NCI-H460 (cell line): ENCODE measurements at regions not wholly inside any gene's neighbourhood (a gene's known extent, or its start where the extent isn't known, plus 50 kb on each side); places are given as distances from the start of the nearest gene placed in this dataset.

Experiments used
- DNase-seq: peaks from one replicate; pipeline ENCODE4 v3.0.0-alpha.2; 2016; ENCODE audit warnings: low read depth; ENCODE audit errors: extremely low read depth

DNA sequence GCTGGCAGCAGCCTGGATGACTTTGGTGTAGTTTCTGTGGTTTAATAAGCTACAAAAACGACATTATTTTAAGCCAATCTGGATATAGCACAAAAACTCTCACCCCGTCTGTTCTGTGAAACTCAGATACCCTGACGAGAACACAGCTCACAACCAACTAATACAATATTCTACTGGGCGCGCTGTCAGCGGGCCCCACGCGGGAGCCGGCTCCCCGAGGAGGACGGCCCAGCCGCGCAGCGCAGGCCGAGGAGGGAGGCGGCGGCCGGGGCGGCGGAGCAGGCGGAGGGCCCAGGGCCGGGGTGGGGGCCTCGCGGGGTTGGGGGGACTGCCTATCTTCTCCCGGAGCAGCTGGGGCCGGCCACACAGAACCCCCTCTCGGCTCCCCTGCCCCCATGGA, 87.2 kb upstream of the POU3F1 start:
- no peak for DNase-seq

DNA sequence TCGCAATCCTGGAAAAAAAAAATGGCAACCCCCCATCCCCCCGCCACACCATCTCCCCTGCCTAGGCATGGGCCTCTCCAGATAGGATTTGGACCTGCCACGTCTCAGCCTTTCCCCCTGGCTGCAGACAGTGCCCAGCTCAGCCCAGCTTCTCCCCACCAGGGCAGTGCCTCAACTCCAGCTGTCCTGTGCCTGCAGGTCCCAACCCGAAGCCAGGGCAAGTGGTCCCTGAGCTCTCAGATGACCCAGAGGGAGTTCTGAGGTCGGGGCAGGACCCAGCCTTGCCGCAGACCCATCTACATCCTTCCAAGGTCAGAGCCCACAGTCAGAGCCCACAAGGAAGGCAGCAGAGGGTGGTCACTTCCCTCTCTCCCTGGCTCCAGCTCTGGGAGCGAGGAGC, 86.7 kb upstream of the POU3F1 start:
- no peak for DNase-seq

DNA sequence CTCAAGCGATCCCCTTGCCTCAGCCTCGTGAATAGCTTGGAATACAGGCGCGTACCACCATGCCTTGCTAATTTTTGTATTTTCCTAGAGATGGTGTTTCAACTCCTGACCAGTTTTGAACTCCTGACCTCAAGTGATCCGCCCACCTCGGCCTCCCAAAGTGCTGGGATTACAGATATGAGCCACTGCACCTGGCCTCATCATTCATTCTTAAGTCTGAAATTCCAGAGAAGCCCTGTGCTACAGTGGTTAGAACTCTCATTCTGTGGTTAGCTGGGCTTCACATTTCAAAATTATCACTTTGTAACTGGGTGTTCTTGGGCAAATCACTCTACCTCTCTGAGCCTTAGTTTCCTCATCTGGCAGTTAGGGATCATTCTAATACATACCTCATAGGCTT, 86.1 kb upstream of the POU3F1 start:
- DNase-seq, result no peak

DNA sequence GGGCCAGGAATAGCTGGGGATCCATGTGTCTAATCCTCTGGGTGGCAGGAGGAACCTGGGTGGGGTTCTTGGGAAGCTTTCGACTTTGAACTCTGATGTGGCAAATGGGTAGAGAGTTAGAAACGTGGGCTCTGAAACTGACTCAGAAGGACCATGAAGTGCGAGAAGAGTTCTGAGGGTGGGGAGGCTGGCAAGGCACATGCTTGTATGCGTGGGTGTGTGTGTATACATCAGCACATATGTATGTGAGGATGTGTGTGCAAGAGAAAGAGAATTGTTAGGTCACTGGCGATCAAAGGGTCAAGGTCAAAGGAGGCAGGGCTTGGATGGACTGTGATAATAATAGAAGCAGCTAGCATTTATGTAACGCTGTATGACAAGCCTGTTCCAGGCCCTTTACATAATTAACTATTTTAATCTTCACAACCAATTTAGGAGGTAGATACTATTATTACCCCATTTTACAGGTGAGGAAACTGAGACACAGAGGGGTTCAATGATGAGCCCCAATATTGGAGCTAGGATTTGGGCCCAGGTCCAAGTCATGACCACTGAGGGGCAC, 84.5 kb upstream of the POU3F1 start:
- DNase-seq, result no peak

DNA sequence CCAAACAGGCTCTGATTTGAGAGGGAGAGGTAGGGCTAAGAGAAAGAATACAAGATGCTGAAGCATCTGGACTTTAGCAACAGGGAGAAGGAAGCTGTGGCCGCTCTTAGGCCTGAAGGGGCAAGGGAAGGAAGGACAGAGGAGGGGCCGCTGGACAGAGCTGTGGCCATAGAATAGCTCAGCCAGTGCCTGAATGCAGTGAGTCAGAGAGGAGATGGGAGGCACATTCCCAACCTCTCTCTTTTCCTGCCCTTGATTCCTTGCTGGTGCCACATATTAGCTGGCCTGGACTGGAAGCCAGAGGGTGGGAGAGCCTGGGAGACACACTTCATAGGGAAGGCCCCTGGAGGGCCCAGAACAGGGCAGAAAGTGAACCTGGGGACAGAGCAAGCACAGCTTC, 83.4 kb upstream of the POU3F1 start:
- DNase-seq, result no peak

DNA sequence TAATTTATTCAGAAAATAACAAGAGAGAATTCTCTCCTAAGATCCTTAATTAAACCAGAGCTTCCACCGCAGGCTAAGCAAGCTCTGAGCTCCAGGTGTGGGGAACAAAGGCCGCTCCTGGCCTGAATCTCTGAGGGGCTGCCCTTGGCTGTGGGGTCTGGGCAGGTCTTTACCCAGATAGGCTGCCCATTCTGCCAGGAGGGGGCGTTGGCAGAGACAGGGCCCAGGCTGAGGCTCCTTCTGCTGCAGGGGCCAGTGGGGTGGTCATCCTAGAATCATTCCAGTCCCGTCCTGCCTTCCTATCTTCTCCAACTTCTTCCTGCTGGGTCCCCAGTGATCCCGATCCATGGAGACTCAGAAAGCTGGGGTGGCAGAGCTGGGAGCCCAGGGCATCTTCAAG, 82.9 kb upstream of the POU3F1 start:
- DNase-seq, result no peak

DNA sequence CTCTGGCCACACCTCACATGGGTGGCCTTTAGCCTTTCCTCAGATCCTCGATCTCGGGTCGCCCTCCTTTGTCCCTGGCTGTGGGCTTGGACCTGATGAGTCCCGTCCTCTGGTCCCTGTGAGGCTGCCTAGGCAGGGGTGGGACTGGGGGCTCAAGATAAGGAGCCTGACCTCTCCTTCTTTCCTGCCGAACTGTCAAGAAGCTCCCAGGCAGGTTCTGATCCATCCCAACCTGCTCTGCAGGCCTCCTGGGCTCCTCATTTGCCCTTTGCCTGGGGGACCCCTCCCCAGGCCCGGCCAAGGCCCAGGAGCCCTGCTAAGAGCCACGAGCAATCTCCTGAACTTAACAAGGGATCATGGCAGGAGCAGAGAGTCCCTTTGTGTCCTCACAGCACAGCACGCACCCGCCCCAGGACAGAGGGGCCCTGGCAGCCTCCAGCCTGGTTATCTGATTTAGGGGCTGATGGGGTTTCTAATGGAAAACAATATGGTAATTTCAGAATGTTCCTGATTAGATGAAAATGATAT, 82.4 kb upstream of the POU3F1 start:
- no peak for DNase-seq

DNA sequence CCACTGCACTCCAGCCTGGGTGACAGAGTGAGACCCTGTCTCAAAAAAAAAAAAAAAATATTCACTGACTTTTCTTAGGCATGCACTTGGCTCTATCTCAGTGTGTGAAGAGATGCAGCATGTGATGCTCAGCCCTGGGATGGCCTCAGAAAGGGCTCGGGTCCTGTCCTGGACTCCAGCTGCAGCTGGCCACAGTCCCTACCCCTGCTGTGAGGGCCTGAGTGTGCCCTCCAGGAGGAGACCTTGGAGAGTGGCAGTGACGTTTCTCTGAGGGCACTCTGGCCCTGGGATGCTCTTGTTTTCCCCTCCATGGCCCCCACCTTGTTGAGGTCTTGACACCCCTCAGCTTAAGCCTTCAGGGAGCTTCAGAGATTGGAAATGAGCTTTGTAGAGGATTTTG, 81.9 kb upstream of the POU3F1 start:
- no peak for DNase-seq

DNA sequence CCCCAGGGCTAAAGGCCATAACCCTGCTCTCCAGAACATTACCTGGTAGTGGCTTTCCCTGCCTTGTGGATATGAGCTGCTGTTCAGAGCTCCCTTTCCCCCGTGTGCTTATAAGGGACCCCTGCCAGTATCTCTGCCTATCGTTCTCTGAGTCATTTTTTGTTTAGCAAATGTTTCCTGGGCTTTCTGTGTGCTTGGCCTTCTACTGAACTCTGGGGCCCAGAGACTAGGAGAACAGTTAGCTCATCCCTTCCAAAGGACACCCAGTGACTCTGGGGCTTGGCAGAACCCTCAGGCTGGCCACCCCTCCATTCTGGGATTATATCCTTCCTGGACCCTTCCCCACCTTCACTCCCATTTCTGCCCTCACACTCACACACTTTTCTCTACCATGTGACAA, 80.8 kb upstream of the POU3F1 start:
- DNase-seq, result no peak

DNA sequence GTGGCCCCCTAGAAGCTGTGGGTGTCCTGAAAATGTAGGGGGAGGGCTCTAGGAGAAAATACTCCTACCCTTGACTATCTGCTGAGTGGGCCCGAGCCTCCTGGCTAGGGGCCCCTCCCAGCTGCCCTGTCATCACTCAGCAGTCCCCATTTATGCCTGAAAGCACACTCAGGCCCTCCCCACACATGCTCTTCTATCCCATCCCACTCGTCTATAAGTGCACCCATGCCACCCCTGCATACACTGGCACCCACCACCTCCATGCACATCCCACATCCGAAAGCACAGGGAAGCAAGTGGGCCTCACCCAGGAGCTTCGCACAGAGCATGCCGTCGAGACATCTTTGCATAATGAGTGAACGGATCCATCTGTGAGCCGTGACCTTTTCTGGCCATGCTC, 80.4 kb upstream of the POU3F1 start:
- DNase-seq, result no peak

DNA sequence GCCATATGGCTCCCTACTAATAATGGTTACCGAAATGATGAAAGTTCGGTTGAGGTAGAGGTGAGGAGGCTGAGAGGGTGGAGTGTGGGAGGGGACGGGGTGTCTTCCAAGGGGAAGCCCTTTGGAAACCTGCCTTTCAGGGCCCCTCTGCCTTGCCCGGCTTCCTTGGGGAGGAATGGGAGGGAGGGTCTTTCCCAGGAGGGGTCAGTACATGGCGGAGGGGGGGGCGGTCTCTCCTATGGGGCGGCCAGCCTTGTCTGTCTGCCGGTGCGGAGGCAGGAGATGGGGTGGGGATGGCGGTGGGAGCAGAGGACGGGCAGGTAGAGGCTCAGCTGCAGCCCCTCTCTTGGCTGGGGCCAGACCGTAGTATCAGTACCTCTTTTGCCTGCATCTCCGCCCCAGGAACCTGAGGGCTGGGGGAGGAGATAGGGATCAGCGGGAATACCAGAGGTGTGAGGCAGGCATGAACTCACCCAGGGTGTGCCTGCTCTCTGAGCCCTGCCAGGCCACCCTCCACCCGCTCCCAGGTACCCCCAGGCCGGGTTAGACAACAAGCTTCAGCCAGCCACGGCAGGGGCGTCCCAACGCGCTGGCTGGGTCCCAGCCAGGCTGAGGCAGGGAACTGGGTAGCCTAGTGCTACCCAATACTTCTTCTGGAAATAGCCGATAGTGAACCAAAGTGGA, 79.4 kb upstream of the POU3F1 start:
- DNase-seq, result no peak

DNA sequence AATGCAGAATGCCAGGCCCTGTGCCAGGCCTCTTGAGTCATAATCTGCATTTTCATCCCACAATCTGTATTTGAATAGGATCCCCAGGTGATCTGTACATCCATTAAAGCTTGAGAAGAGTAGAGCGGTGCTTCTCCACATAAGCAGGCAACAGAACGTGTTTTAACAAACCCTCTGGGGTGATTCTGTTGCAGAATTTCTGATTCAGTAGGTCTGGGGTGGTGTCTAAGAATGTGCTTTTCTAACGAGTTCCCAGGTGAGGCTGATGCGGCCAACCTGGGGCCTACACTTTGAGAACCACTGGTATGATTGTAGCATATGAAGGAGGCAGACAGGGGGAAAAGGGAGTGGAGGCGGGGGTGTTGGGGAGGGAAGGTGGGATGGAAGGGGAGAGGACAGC, 78.4 kb upstream of the POU3F1 start:
- DNase-seq, result no peak

DNA sequence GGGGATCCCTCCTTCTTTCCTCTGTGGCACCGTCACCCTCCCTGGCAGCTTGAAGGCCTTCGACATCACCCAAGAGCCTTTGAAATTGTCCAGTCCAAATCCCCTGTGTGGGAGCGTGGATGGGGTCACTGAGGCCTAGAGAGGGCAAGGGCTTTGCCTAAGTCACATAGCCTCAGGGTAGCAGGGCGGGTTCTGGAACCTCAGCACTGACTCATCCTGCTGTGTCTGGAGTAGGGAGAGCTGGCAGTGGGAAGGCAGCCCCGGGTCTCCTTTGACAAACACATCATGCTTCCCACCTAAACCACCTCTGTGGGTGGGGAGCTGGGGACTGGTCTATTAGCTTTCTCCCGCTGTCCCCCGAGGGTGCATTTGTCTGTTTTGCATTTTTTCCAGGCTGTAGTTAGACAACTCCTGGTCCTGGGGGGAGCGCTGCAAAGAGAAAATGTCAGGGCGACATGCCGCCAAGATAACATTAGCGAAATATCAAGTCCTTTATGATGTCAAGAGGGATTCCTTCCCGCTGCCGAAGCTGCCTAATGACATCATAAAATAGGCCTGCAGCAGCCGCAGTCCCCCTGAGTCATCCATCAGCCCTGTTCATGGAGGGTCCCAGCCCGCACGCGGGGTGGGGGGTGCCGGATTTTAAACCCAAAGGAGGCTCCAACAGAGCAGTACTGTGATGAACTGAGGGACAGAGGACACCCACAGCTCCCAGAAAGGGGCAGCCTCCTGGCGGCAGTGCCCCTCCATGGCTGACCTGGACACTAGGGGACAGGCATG, 77.0 kb upstream of the POU3F1 start:
- no peak for DNase-seq

DNA sequence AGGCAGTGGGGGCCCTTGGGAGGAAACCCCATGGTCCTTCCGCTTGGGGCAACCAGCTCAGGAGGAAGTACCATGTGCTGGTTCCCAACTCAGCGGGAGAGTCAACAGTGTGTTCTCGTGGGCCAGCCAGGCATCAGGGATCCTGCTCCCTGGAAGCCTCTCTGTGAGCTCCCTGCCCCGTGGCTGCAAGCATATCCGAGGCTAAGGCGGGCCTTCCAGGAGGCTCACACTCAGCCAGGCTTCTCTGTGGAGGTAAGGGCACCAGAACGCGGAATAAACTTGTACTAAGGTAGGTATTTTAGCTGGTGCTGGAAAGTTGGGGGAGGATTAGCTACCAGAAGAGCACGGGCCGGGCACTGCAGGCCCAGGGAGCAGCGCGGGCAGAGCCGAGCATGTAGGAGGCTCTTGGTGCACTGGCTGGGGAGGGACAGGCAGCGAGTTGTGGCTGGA, 74.7 kb upstream of the POU3F1 start:
- DNase-seq, result no peak

DNA sequence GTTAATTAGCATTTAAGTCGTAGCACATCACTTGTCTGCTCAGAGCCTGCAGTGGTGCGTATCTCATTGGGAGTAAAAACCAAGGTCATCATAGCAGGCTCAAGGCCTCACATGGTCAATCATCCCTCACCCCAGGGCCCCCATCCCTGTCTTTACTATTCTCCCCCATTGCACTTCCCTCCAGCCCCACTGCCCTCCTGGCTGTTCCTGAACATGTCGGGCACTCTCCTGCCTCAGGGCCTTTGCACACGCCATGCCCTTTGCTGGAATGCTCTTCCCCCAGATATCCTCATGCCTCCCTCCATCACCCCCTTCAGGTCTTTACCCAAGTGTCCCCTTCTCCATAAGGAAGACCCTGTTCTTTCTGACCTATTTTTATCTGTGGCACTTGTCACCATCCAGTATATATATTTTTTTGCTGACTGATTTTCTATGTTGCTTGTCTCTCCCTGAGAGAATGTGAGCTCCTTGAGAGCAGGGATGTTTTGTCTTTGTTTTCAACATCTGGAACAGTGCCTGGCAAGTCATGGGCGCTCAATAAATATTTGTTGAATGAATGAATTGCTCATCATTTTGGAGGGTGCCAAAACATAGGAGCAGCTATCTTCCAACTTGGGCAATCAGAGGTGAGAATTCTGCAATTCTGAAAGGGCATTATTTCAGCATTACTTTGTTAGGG, 74.1 kb upstream of the POU3F1 start:
- no peak for DNase-seq

DNA sequence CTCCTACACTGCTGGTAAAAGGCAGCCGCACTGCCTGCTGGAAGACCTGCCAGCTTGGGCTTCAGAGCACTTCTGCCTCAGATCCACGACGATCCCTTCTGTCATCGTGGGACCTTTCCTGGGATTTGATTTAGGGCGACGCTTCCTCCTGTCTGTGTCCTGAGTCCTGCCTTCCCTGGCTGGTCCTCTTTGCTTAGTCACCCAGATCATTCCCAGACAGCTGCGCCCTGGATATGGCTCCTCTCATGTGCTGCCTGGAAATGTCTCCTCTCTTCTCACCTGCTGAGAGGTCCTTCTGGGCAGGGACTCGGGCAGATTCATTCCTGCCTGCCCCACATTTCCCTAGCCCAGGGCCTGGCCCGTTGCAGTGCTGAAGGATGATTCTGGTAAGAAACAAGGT, 72.4 kb upstream of the POU3F1 start:
- no peak for DNase-seq

DNA sequence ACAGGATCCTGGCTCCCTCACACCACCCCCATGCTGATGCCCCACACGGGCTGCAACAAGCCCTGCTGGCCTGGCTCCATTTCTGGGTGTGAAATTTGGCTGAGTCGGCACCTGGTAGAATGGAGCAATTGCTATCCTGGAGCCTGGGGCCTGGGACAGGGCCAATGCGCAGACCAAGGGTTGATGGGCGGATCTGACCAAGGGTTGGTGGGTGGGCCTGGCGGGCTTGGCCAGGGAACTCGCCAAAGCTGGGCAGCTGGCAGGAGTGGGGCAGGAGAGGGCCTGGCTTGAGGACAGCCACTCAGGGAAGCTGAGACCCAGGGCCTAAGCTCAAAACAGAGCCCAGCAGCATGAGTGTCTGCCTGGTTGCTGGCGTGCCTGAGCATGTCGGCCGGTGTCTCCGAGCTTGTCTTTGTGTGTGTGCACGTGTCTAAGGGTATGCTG, 70.9 kb upstream of the POU3F1 start:
- DNase-seq, result no peak

DNA sequence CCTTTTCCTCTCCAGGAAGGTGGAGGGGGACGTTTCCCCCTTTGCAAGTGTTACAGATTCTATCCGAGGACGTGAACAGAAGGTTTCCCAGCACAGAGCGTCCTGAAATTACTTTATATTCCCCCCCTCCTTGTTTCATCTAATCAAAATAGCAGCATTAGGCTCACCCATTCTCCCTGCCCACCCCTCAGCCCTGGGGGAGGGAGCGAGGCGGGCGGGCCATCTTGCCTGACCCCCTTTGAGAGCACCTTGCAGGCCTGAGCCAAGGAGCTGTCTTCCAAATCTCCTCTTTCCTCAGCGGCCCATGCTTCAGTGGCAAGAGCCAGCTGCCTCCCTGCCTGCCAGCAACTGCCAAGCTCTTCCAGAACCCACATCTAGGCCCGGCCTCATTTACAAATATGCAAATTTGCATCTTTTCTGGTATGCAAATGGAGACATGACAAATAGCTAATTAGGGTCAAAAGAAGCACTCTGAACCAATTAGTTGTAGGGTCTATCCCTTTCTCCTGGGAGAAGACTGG, 69.1 kb upstream of the POU3F1 start:
- no peak for DNase-seq

DNA sequence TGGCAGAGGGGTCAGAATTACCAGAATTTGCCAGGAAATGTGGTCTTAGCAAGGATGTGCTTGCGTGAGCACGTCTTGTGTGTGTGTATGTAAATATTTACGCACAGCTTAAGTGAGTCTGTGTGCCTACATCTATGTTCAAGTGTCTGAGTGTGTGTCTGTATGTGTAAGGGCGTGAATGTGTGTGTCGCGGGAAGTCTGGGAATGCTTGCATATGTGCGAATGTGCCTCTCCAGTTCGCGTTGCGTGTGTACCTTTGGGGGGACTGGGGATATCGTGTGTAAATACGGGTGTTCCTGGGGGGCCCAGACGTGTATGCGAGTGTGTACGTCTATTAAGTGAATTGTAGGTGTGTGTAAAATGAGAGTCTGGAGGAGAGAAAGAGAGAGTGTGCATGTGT, 68.6 kb upstream of the POU3F1 start:
- DNase-seq, result no peak

DNA sequence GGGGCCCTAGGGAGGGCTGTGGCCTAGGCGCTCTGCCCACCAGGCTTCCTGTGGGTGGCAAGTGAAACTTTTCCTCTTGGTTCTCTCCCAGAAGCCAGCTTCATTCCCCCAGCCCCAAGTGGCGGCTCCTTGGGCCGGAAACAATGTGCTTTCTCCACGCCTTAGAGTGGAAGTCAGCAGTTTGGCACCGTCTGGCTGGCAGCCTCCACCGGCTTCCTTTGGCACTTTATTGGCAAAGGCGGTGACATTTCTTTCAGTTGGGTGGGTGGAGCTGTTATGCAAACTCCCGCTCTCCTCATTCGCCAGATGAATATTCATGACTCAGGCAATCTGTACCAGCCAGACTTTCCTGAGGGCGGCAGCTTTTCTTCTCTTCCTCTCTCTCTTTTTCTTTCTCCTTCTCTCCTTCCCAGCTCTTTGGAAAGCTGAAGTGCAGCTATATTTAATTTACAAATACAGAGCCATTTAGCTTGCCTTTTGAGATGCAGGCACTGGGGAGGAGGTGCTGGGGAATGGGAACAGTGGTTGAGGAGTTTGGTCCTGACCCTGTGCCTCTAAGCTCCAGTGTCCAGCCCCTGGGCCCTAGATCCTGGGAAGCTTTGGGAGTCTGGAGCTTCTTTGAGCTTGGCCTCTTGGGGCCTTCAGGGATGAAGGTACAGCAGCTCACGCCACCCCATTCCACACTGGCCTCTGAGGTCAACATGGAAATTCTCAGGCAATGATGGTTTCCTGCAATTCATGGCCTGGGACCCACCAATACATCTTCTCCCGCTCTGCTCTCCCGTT, 67.8 kb upstream of the POU3F1 start:
- DNase-seq, result no peak
